RWPE1 (cell line): ENCODE measurements at regions not wholly inside any gene's neighbourhood (a gene's known extent, or its start where the extent isn't known, plus 50 kb on each side); places are given as distances from the start of the nearest gene placed in this dataset.

ENCODE experiments used
- CTCF ChIA-PET: fragments of 350-600 bp; sonication (Branson Sonifier 250); formaldehyde crosslinking; extraction: SDS; loops from one replicate; lab custom pipeline; 2021; lab: Yijun Ruan, JAX
- POLR2A ChIA-PET: fragments of 400-600 bp; formaldehyde crosslinking; extraction: SDS; loops from one replicate; lab custom pipeline; 2020; ENCODE audit warnings: antibody characterized with exemption; ENCODE audit not compliant: low non-redundant PET; lab: Yijun Ruan, JAX
- DNase-seq: peaks from one replicate; pipeline ENCODE4 v3.0.0; 2012; ENCODE audit warnings: low spot score
- H3K27ac ChIP-seq: fragments of 450-650 bp; 2 replicates; pipeline ENCODE4 v1.5.1; 2017
- CTCF ChIP-seq: fragments of 450-650 bp; conservative IDR thresholded peaks from 2 replicates; pipeline ENCODE4 v1.5.1; 2017; ENCODE audit warnings: low read depth, mild to moderate bottlenecking

- CTCF ChIA-PET, result interaction anchor here (0.6 to 0.8 kb wide), 2 partner anchors 18 to 374 kb away, joined by 3 read pairs; no protein-coding TSS in a partner anchor
- POLR2A ChIA-PET, result no interaction called here
- no peak overlapping the region for H3K27ac ChIP-seq
- no peak for TF ChIP-seq CTCF
- no peak for DNase-seq
Measured at GRCh38 chr5:163244445-163244987, 192.9 kb upstream of the CCNG1 start.

- ChIA-PET CTCF (no interaction called here), POLR2A (no interaction called here)
- no peak for TF ChIP-seq CTCF
- no peak overlapping the region for H3K27ac ChIP-seq
- no peak for DNase-seq
Measured at GRCh38 chr5:163245584-163245983, 191.8 kb upstream of the CCNG1 start.

- CTCF ChIA-PET, result no interaction called here
- no peak for DNase-seq
- POLR2A ChIA-PET, result no interaction called here
- H3K27ac ChIP-seq, result no peak overlapping the region
- TF ChIP-seq CTCF, result no peak
Measured at GRCh38 chr5:163248333-163248732, 189.1 kb upstream of the CCNG1 start.

- H3K27ac ChIP-seq, result no peak overlapping the region
- POLR2A ChIA-PET, result no interaction called here
- CTCF ChIA-PET, result interaction anchor here (0.5 kb wide), 1 partner anchor 1488 kb away, joined by 9 read pairs; no protein-coding TSS in a partner anchor
- no peak for TF ChIP-seq CTCF
- DNase-seq, result no peak
Measured at GRCh38 chr5:163248871-163249270, 188.5 kb upstream of the CCNG1 start.

- ChIA-PET POLR2A (no interaction called here), CTCF (no interaction called here)
- H3K27ac ChIP-seq, result no peak overlapping the region
- no peak for TF ChIP-seq CTCF
- DNase-seq, result no peak
Measured at GRCh38 chr5:163252950-163253349, 184.4 kb upstream of the CCNG1 start.

GRCh38 chr5:163259495-163259894, 177.9 kb upstream of the CCNG1 start:
- ChIA-PET CTCF (no interaction called here), POLR2A (no interaction called here)
- DNase-seq, result no peak
- H3K27ac ChIP-seq, result no peak overlapping the region
- TF ChIP-seq CTCF, result no peak
